Left kidney (tissue), 1 donor: ENCODE measurements at regions not wholly inside any gene's neighbourhood (a gene's known extent, or its start where the extent isn't known, plus 50 kb on each side); places are given as distances from the start of the nearest gene placed in this dataset.

Source experiments
- DNase-seq: peaks from one replicate; pipeline ENCODE4 v3.0.0-alpha.2; 2013

- no peak for DNase-seq
These were observed 100.7 kb downstream of the SPRY1 start for GRCh38 chr4:123497340-123497739.

- DNase-seq, result no peak
These were observed 105.1 kb downstream of the SPRY1 start for GRCh38 chr4:123501733-123502132.

GRCh38 chr4:123503698-123504363, 107.2 kb downstream of the SPRY1 start:
- DNase-seq, result no peak

- DNase-seq, result peak; percentile 86
These were observed 108.8 kb downstream of the SPRY1 start for GRCh38 chr4:123505095-123506010.

- DNase-seq, result no peak
These were observed 109.6 kb downstream of the SPRY1 start for GRCh38 chr4:123506011-123506695.

- no peak for DNase-seq
These were observed 110.8 kb downstream of the SPRY1 start for GRCh38 chr4:123507376-123507775.

GRCh38 chr4:123510221-123510620, 113.6 kb downstream of the SPRY1 start:
- DNase-seq, result no peak

GRCh38 chr4:123510659-123511058, 114.1 kb downstream of the SPRY1 start:
- DNase-seq, result no peak

GRCh38 chr4:123516576-123516975, 120.0 kb downstream of the SPRY1 start:
- peak; percentile 53 for DNase-seq

GRCh38 chr4:123517176-123517575, 120.6 kb downstream of the SPRY1 start:
- DNase-seq, result no peak

GRCh38 chr4:123517971-123518370, 121.4 kb downstream of the SPRY1 start:
- no peak for DNase-seq

GRCh38 chr4:123520325-123520724, 123.7 kb downstream of the SPRY1 start:
- no peak for DNase-seq

- no peak for DNase-seq
These were observed 125.5 kb downstream of the SPRY1 start for GRCh38 chr4:123522081-123522480.

GRCh38 chr4:123522646-123523045, 126.1 kb downstream of the SPRY1 start:
- DNase-seq, result no peak

GRCh38 chr4:123524958-123525628, 128.5 kb downstream of the SPRY1 start:
- DNase-seq, result no peak

GRCh38 chr4:123526511-123526910, 129.9 kb downstream of the SPRY1 start:
- no peak for DNase-seq

GRCh38 chr4:123528501-123529277, 132.1 kb downstream of the SPRY1 start:
- DNase-seq, result no peak

GRCh38 chr4:123529278-123529568, 132.6 kb downstream of the SPRY1 start:
- no peak for DNase-seq

GRCh38 chr4:123530357-123530756, 133.8 kb downstream of the SPRY1 start:
- DNase-seq, result no peak

- no peak for DNase-seq
These were observed 138.6 kb downstream of the SPRY1 start for GRCh38 chr4:123535037-123535748.

GRCh38 chr4:123536225-123536624, 139.6 kb downstream of the SPRY1 start:
- DNase-seq, result no peak
